PC-3 (cell line): ENCODE measurements at regions not wholly inside any gene's neighbourhood (a gene's known extent, or its start where the extent isn't known, plus 50 kb on each side); places are given as distances from the start of the nearest gene placed in this dataset.

Source experiments
- EZH2 ChIP-seq: fragments of 300-600 bp; sonication (generic); IDR thresholded peaks from one replicate; pipeline ENCODE4 v1.6.1; 2017; ENCODE audit warnings: antibody characterized with exemption, mild to moderate bottlenecking, low read length; ENCODE audit not compliant: unreplicated experiment
- EZH2phosphoT487 ChIP-seq: fragments of 300-600 bp; sonication (generic); IDR thresholded peaks from 2 replicates; pipeline ENCODE4 v1.6.1; 2018; ENCODE audit warnings: mild to moderate bottlenecking, antibody characterized with exemption, low read length, borderline replicate concordance
- TF ChIP-seq, protein P1 (sequence below): fragments of 300-600 bp; sonication (generic); conservative IDR thresholded peaks from 2 replicates; pipeline ENCODE4 v1.5.1; 2017; ENCODE audit warnings: antibody characterized with exemption, low read depth, mild to moderate bottlenecking, low read length

DNA sequence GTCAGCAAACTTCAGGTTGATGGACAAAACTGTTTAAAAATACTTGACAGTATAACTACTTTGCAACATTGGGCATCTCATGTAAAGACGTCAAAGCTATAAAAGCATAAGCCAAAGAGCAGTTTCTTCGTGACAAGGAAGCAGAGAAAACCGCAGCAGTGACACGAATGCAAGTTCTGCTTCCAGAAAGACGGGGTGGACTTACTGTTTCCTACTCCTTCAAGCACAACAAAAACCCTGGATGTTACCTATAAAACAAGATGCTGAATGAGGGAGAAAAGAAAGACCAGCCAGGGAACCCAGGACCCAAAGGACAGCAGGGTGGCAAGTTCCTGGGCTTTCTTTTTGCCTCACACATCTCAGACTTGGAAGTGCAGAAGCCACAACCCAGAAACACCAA lies 98.0 kb downstream of the DLL1 start:
- TF ChIP-seq, protein P1, sequence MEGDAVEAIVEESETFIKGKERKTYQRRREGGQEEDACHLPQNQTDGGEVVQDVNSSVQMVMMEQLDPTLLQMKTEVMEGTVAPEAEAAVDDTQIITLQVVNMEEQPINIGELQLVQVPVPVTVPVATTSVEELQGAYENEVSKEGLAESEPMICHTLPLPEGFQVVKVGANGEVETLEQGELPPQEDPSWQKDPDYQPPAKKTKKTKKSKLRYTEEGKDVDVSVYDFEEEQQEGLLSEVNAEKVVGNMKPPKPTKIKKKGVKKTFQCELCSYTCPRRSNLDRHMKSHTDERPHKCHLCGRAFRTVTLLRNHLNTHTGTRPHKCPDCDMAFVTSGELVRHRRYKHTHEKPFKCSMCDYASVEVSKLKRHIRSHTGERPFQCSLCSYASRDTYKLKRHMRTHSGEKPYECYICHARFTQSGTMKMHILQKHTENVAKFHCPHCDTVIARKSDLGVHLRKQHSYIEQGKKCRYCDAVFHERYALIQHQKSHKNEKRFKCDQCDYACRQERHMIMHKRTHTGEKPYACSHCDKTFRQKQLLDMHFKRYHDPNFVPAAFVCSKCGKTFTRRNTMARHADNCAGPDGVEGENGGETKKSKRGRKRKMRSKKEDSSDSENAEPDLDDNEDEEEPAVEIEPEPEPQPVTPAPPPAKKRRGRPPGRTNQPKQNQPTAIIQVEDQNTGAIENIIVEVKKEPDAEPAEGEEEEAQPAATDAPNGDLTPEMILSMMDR = no peak
- TF ChIP-seq EZH2 (no peak), EZH2phosphoT487 (no peak)
